ENCODE measurements at regions not wholly inside any gene's neighbourhood (a gene's known extent, or its start where the extent isn't known, plus 50 kb on each side); places are given as distances from the start of the nearest gene placed in this dataset.

DNA sequence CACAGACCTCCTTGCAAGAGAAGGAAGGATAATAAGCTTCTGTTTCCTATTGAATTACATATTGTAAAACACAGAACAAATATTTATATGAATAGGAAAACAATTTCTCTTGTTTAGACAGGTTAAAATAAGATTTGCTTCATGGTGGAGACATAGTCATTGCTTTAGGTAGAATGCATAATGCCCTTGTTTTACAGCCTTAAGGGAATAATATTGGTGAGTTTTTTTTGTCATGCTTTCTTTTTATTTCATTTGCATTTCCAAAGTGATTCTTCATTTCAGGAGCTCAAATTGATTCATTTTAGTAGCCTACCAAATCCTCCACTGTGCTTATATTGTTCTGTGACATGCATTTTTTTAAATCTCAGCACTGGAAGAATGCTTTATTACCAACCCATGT lies 690.7 kb downstream of the OLFM4 start:
- TF ChIP-seq, protein P1, sequence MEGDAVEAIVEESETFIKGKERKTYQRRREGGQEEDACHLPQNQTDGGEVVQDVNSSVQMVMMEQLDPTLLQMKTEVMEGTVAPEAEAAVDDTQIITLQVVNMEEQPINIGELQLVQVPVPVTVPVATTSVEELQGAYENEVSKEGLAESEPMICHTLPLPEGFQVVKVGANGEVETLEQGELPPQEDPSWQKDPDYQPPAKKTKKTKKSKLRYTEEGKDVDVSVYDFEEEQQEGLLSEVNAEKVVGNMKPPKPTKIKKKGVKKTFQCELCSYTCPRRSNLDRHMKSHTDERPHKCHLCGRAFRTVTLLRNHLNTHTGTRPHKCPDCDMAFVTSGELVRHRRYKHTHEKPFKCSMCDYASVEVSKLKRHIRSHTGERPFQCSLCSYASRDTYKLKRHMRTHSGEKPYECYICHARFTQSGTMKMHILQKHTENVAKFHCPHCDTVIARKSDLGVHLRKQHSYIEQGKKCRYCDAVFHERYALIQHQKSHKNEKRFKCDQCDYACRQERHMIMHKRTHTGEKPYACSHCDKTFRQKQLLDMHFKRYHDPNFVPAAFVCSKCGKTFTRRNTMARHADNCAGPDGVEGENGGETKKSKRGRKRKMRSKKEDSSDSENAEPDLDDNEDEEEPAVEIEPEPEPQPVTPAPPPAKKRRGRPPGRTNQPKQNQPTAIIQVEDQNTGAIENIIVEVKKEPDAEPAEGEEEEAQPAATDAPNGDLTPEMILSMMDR (IDR thresholded peaks at IDR 0.05), result no peak
- TF ChIP-seq POLR2A (IDR thresholded peaks at IDR 0.05), result no peak
- no peak for TF ChIP-seq EP300 (IDR thresholded peaks at IDR 0.05)

Data from ovary (tissue), 3 donors.